ENCODE measurements at regions not wholly inside any gene's neighbourhood (a gene's known extent, or its start where the extent isn't known, plus 50 kb on each side); places are given as distances from the start of the nearest gene placed in this dataset.

GRCh38 chr4:116839826-116840225 lies 245.6 kb downstream of the TRAM1L1 start:
- TF ChIP-seq POLR2AphosphoS5 (IDR thresholded peaks at IDR 0.05) (no peak), POLR2A (IDR thresholded peaks at IDR 0.05) (no peak), CTCF (IDR thresholded peaks at IDR 0.05) (no peak)
- Histone ChIP-seq H3K27me3 (replicated peaks; ENCODE audit: insufficient read depth) (no peaks in the 10 kb centered on the region), H3K36me3 (no peaks in the 10 kb centered on the region), H3K4me1 (replicated peaks) (no peaks in the 10 kb centered on the region), H3K4me3 (no peak overlapping the region), H3K9me3 (no peaks in the 10 kb centered on the region), H3K27ac (no peak overlapping the region)
- WGBS: 89% methylated on average over 5 of the region's 5 CpGs
- intact Hi-C loops (cut with DNase I): no loop called here
- DNase-seq (ENCODE audit: low spot score): no peak

GRCh38 chr4:116838609-116839008 lies 246.8 kb downstream of the TRAM1L1 start:
- no peak for DNase-seq (ENCODE audit: low spot score)
- H3K9me3 ChIP-seq: no peaks in the 10 kb centered on the region
- H3K36me3 ChIP-seq: no peaks in the 10 kb centered on the region
- no peak overlapping the region for H3K27ac ChIP-seq
- no peak for TF ChIP-seq POLR2AphosphoS5 (IDR thresholded peaks at IDR 0.05)
- no peak for TF ChIP-seq POLR2A (IDR thresholded peaks at IDR 0.05)
- no peak for TF ChIP-seq CTCF (IDR thresholded peaks at IDR 0.05)
- intact Hi-C loops (cut with DNase I): no loop called here
- no peaks in the 10 kb centered on the region for H3K4me1 ChIP-seq (replicated peaks)
- H3K27me3 ChIP-seq (replicated peaks; ENCODE audit: insufficient read depth): no peaks in the 10 kb centered on the region
- no peak overlapping the region for H3K4me3 ChIP-seq
- WGBS: 74% methylated on average over 4 of the region's 4 CpGs

GRCh38 chr4:116829187-116829586 lies 256.2 kb downstream of the TRAM1L1 start:
- H3K9me3 ChIP-seq: no peaks in the 10 kb centered on the region
- H3K4me1 ChIP-seq (replicated peaks): no peaks in the 10 kb centered on the region
- no peaks in the 10 kb centered on the region for H3K36me3 ChIP-seq
- no peak for DNase-seq (ENCODE audit: low spot score)
- H3K4me3 ChIP-seq: no peak overlapping the region
- intact Hi-C loops (cut with DNase I): no loop called here
- TF ChIP-seq POLR2A (IDR thresholded peaks at IDR 0.05): no peak
- no peak for TF ChIP-seq CTCF (IDR thresholded peaks at IDR 0.05)
- TF ChIP-seq POLR2AphosphoS5 (IDR thresholded peaks at IDR 0.05): no peak
- H3K27ac ChIP-seq: no peak overlapping the region
- WGBS: 84% methylated on average over 5 of the region's 5 CpGs
- no peaks in the 10 kb centered on the region for H3K27me3 ChIP-seq (replicated peaks; ENCODE audit: insufficient read depth)

GRCh38 chr4:116824172-116824571 lies 261.2 kb downstream of the TRAM1L1 start:
- intact Hi-C loops (cut with DNase I): no loop called here
- no peak for DNase-seq (ENCODE audit: low spot score)
- 89% methylated on average over 2 of the region's 2 CpGs for WGBS
- Histone ChIP-seq H3K4me3 (no peak overlapping the region), H3K27me3 (replicated peaks; ENCODE audit: insufficient read depth) (no peaks in the 10 kb centered on the region), H3K27ac (no peak overlapping the region), H3K4me1 (replicated peaks) (no peaks in the 10 kb centered on the region), H3K9me3 (no peaks in the 10 kb centered on the region), H3K36me3 (no peaks in the 10 kb centered on the region)
- TF ChIP-seq CTCF (IDR thresholded peaks at IDR 0.05) (no peak), POLR2A (IDR thresholded peaks at IDR 0.05) (no peak), POLR2AphosphoS5 (IDR thresholded peaks at IDR 0.05) (no peak)

GRCh38 chr4:116811730-116812129 lies 273.6 kb downstream of the TRAM1L1 start:
- no peak overlapping the region for H3K4me3 ChIP-seq
- intact Hi-C loops (cut with DNase I): no loop called here
- H3K36me3 ChIP-seq: no peaks in the 10 kb centered on the region
- DNase-seq (ENCODE audit: low spot score): no peak
- 31% methylated on average over 2 of the region's 2 CpGs for WGBS
- TF ChIP-seq CTCF (IDR thresholded peaks at IDR 0.05) (no peak), POLR2AphosphoS5 (IDR thresholded peaks at IDR 0.05) (no peak), POLR2A (IDR thresholded peaks at IDR 0.05) (no peak)
- H3K4me1 ChIP-seq (replicated peaks): no peaks in the 10 kb centered on the region
- no peaks in the 10 kb centered on the region for H3K27me3 ChIP-seq (replicated peaks; ENCODE audit: insufficient read depth)
- H3K27ac ChIP-seq: no peak overlapping the region
- no peaks in the 10 kb centered on the region for H3K9me3 ChIP-seq
